Ascending aorta (tissue), 2 donors: ENCODE measurements at regions not wholly inside any gene's neighbourhood (a gene's known extent, or its start where the extent isn't known, plus 50 kb on each side); places are given as distances from the start of the nearest gene placed in this dataset.

Source experiments
- DNase-seq, 2 donors: peaks; one replicate each; pipeline ENCODE4 v3.0.0-alpha.2; 2019; ENCODE audit warnings: low spot score in 2 of 2
- H3K27ac ChIP-seq, 2 donors: fragments of 200-600 bp; sonication (generic); one replicate each; pipeline ENCODE4 v1.5.1; 2016 to 2017; ENCODE audit warnings: mild to moderate bottlenecking in 1 of 2
- H3K27me3 ChIP-seq: fragments of 200-600 bp; sonication (generic); one replicate; pipeline ENCODE4 v1.5.1; 2017
- H3K36me3 ChIP-seq, 2 donors: fragments of 200-600 bp; sonication (generic); one replicate each; pipeline ENCODE4 v1.5.1; 2016
- H3K4me1 ChIP-seq, 2 donors: fragments of 200-600 bp; sonication (generic); one replicate each; pipeline ENCODE4 v1.5.1; 2016 to 2017; ENCODE audit warnings: mild to moderate bottlenecking in 1 of 2
- H3K4me3 ChIP-seq, 2 donors: fragments of 200-600 bp; sonication (generic); one replicate each; pipeline ENCODE4 v1.5.1; 2016 to 2017; ENCODE audit warnings: mild to moderate bottlenecking in 1 of 2
- H3K9me3 ChIP-seq, 2 donors: fragments of 200-600 bp; sonication (generic); one replicate each; pipeline ENCODE4 v1.5.1; 2016
- intact Hi-C: fragments of 100-400 bp; cut with DNase I; formaldehyde crosslinking; loops from one replicate; pipeline ENCODE4 v1.15.1; 2023
- TF ChIP-seq, protein P1 (sequence below), 3 experiments: fragments of 200-600 bp in 2 of 3; fragments of 450-650 bp in 1 of 3; sonication (generic) in 2 of 3; IDR thresholded peaks; one replicate each; pipeline ENCODE4 v1.5.1; 2016 to 2019; ENCODE audit warnings: antibody characterized with exemption in 3 of 3, mild to moderate bottlenecking in 1 of 3, moderate library complexity in 1 of 3

DNA sequence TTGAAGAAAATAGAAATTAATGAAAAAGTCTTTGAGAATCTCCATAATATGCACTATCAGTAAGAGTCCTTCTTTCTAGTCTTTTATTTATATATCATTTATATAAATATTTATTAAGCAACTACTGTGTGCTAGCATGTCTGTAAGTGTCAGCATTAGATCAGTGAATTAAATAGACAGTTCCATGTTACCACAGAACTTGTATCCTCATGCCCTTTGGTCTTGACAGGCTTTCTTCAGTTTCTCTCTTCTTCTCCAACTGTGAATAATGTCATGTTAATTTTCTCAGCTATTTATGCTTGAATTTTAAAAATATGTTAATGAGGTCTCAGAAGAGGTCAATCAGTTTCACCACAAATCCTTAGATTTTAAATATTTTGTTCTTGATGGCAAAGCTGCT is 389.6 kb upstream of the TRAM1L1 start:
- no peaks in the 10 kb centered on the region for H3K9me3 ChIP-seq
- TF ChIP-seq, protein P1, sequence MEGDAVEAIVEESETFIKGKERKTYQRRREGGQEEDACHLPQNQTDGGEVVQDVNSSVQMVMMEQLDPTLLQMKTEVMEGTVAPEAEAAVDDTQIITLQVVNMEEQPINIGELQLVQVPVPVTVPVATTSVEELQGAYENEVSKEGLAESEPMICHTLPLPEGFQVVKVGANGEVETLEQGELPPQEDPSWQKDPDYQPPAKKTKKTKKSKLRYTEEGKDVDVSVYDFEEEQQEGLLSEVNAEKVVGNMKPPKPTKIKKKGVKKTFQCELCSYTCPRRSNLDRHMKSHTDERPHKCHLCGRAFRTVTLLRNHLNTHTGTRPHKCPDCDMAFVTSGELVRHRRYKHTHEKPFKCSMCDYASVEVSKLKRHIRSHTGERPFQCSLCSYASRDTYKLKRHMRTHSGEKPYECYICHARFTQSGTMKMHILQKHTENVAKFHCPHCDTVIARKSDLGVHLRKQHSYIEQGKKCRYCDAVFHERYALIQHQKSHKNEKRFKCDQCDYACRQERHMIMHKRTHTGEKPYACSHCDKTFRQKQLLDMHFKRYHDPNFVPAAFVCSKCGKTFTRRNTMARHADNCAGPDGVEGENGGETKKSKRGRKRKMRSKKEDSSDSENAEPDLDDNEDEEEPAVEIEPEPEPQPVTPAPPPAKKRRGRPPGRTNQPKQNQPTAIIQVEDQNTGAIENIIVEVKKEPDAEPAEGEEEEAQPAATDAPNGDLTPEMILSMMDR (IDR thresholded peaks at IDR 0.05), result no peak
- H3K4me3 ChIP-seq, result no peak overlapping the region
- no peak for DNase-seq
- no peaks in the 10 kb centered on the region for H3K4me1 ChIP-seq
- no peaks in the 10 kb centered on the region for H3K27me3 ChIP-seq
- no peaks in the 10 kb centered on the region for H3K36me3 ChIP-seq
- intact Hi-C loops, result no loop called here
- no peak overlapping the region for H3K27ac ChIP-seq

DNA sequence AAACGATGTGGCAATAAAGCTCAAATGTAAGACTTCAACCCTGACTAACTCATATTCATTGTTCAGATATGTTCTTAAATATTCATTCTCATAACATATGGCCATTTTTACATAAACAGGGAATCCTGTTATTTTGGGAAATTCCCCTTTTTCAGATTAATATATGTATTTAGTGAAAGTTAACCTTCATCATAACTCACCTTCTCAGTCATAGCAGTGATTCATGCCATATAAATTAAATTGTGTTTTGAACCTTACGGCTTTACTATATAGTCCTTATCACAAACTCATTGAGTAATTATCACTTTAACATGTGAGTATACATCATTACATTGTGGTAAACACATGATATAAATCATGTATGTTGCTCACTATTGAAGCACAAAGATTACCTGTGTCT is 392.5 kb upstream of the TRAM1L1 start:
- Histone ChIP-seq H3K27ac (no peak overlapping the region), H3K36me3 (no peaks in the 10 kb centered on the region), H3K9me3 (no peaks in the 10 kb centered on the region), H3K4me1 (no peaks in the 10 kb centered on the region), H3K27me3 (no peaks in the 10 kb centered on the region), H3K4me3 (no peak overlapping the region)
- TF ChIP-seq, protein P1 (IDR thresholded peaks at IDR 0.05), result no peak
- intact Hi-C loops, result no loop called here
- DNase-seq, result no peak

DNA sequence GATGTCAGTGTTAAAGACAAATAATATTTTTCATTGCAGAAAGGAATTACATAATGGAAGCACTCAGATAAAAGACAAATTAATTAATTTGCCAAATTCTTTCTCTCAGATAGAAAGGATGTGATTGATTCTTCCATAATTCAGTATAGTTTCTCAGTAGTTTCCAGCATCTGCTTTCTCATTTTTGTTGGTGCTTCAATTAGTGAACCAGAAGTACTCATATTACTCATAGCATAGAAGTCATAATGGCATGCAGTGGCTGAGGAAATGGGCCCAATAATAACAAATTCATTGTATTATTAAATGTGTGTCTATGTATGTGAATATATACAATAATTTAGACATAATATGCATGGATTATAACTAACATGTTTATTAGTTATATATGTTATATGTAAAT is 393.3 kb upstream of the TRAM1L1 start:
- TF ChIP-seq, protein P1 (IDR thresholded peaks at IDR 0.05), result no peak
- intact Hi-C loops, result no loop called here
- no peaks in the 10 kb centered on the region for H3K36me3 ChIP-seq

DNA sequence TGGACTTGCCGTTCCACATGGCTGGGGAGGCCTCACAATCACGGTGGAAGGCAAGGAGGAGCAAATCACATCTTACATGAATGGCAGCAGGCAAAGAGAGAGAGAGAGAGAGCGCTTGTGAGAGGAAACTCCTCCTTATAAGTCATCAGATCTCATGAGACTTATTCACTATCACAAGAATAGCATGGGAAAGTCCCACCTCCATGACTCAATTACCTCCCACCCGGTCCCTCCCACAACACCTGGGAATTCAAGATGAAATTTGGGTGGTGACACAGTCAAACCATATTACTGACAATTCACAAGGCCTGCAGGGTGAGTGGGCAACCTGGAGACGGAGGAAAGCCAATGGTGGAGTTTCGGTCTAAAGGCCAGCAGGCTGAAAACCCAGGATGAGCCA is 394.3 kb upstream of the TRAM1L1 start:
- no peaks in the 10 kb centered on the region for H3K9me3 ChIP-seq
- H3K36me3 ChIP-seq, result no peaks in the 10 kb centered on the region
- H3K27ac ChIP-seq, result no peak overlapping the region
- H3K4me1 ChIP-seq, result no peaks in the 10 kb centered on the region
- TF ChIP-seq, protein P1 (IDR thresholded peaks at IDR 0.05), result no peak
- intact Hi-C loops, result no loop called here
- DNase-seq, result no peak
- no peaks in the 10 kb centered on the region for H3K27me3 ChIP-seq
- no peak overlapping the region for H3K4me3 ChIP-seq

More for the DNA sequence above, 393.3 kb upstream of the TRAM1L1 start:
- no peak overlapping the region for H3K4me3 ChIP-seq
- no peak overlapping the region for H3K27ac ChIP-seq
- no peaks in the 10 kb centered on the region for H3K4me1 ChIP-seq
- DNase-seq, result no peak
- no peaks in the 10 kb centered on the region for H3K27me3 ChIP-seq
- H3K9me3 ChIP-seq, result no peaks in the 10 kb centered on the region

DNA sequence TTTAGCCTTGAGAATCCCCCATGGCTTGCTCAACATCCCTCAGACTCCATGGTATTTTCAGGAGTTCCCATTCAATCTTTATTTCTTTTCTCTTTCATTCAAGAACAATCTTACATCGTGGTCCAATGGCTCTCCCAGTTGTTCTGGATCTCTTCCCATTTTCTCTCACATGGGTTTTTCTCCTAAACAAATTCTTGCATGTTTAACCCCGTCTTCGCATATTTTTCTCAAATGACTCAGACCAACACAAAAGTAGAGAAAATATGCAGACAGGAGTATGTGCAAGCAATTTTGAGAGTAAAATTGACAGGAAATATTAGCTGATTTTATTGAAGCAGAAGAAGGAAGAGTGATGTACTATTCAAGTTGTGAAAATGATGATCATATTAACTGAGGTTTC is 396.4 kb upstream of the TRAM1L1 start:
- TF ChIP-seq, protein P1 (IDR thresholded peaks at IDR 0.05), result no peak
- Histone ChIP-seq H3K36me3 (no peaks in the 10 kb centered on the region), H3K27ac (no peak overlapping the region), H3K4me1 (no peaks in the 10 kb centered on the region), H3K9me3 (no peaks in the 10 kb centered on the region), H3K27me3 (no peaks in the 10 kb centered on the region), H3K4me3 (no peak overlapping the region)
- intact Hi-C loops, result no loop called here
- no peak for DNase-seq

DNA sequence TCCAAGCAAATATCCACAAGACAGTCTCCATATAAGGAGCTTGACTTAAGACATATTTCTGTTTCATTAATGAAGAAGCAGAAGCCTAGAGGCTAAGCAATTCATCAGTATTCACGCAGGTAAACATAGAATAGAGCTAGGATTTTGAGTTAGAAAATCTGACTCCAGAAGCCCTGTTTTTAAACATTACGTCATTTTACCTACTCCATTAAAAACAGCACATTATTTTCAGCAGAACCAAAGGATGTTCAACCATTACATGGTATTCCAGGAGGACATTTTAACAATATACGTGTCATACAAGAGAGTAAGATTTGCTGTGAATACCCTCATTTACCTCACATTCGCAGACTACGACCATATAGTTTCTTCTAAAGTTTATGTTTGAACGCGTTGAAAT is 403.3 kb upstream of the TRAM1L1 start:
- no peak overlapping the region for H3K27ac ChIP-seq
- H3K4me1 ChIP-seq, result no peaks in the 10 kb centered on the region
- H3K9me3 ChIP-seq, result no peaks in the 10 kb centered on the region
- no peak overlapping the region for H3K4me3 ChIP-seq
- no peaks in the 10 kb centered on the region for H3K27me3 ChIP-seq
- DNase-seq, result no peak
- intact Hi-C loops, result no loop called here
- H3K36me3 ChIP-seq, result no peaks in the 10 kb centered on the region
- TF ChIP-seq, protein P1 (IDR thresholded peaks at IDR 0.05), result no peak
